Activated T-cell treated with anti-CD3 and anti-CD28 coated beads, Interleukin-2, amount 50 U/mL, for 72 hours (primary cell): ENCODE measurements at regions not wholly inside any gene's neighbourhood (a gene's known extent, or its start where the extent isn't known, plus 50 kb on each side); places are given as distances from the start of the nearest gene placed in this dataset.

Experiments used
- ATAC-seq, 2 donors: fragments of 150-1000 bp; cut with Tn5 transposase; replicated peaks in 1 of 2; 2 replicates each; pipeline ENCODE4 v1.10.0; 2021; ENCODE audit warnings: moderate library complexity in 2 of 2, mild to moderate bottlenecking in 1 of 2
- DNase-seq, 2 donors: peaks; one replicate each; pipeline ENCODE4 v3.0.0; 2021 to 2022; ENCODE audit warnings: mixed read lengths in 1 of 2
- H3K27ac Mint-ChIP-seq: one replicate; pipeline ENCODE4 v1.8.0; 2022; ENCODE audit warnings: mild to moderate bottlenecking, moderate library complexity, mixed read lengths
- H3K27me3 Mint-ChIP-seq: one replicate; pipeline ENCODE4 v1.8.0; 2022; ENCODE audit warnings: low read depth, mixed read lengths
- H3K36me3 Mint-ChIP-seq, 2 donors: one replicate each; pipeline ENCODE4 v1.8.0; 2022; ENCODE audit warnings: mixed read lengths in 2 of 2, mild to moderate bottlenecking in 1 of 2; ENCODE audit not compliant: insufficient read depth in 2 of 2
- H3K4me1 Mint-ChIP-seq: one replicate; pipeline ENCODE4 v1.8.0; 2022; ENCODE audit warnings: low read depth, mixed read lengths
- H3K4me3 Mint-ChIP-seq, 2 donors: one replicate each; pipeline ENCODE4 v1.8.0; 2022; ENCODE audit warnings: mild to moderate bottlenecking in 2 of 2, mixed read lengths in 2 of 2, moderate library complexity in 2 of 2
- H3K9me3 Mint-ChIP-seq, 2 donors: one replicate each; pipeline ENCODE4 v1.8.0; 2022; ENCODE audit warnings: mixed read lengths in 2 of 2

GRCh38 chr17:71964559-71964958 lies 156.3 kb upstream of the SOX9 start:
- ATAC-seq: no peak
- H3K27me3 Mint-ChIP-seq: no peaks in the 10 kb centered on the region
- peaks cover 0 to 1% of the 10 kb centered on the region in 2 donors for H3K9me3 Mint-ChIP-seq
- no peaks in the 10 kb centered on the region for H3K4me1 Mint-ChIP-seq
- no peak overlapping the region for H3K27ac Mint-ChIP-seq
- no peaks in the 10 kb centered on the region for H3K36me3 Mint-ChIP-seq
- H3K4me3 Mint-ChIP-seq: no peak overlapping the region
- no peak for DNase-seq

GRCh38 chr17:71966055-71966454 lies 154.8 kb upstream of the SOX9 start:
- no peaks in the 10 kb centered on the region for H3K4me1 Mint-ChIP-seq
- DNase-seq (no peak), ATAC-seq (no peak)
- no peaks in the 10 kb centered on the region for H3K36me3 Mint-ChIP-seq
- no peak overlapping the region for H3K27ac Mint-ChIP-seq
- H3K4me3 Mint-ChIP-seq: no peak overlapping the region
- no peaks in the 10 kb centered on the region for H3K9me3 Mint-ChIP-seq
- no peaks in the 10 kb centered on the region for H3K27me3 Mint-ChIP-seq

DNA sequence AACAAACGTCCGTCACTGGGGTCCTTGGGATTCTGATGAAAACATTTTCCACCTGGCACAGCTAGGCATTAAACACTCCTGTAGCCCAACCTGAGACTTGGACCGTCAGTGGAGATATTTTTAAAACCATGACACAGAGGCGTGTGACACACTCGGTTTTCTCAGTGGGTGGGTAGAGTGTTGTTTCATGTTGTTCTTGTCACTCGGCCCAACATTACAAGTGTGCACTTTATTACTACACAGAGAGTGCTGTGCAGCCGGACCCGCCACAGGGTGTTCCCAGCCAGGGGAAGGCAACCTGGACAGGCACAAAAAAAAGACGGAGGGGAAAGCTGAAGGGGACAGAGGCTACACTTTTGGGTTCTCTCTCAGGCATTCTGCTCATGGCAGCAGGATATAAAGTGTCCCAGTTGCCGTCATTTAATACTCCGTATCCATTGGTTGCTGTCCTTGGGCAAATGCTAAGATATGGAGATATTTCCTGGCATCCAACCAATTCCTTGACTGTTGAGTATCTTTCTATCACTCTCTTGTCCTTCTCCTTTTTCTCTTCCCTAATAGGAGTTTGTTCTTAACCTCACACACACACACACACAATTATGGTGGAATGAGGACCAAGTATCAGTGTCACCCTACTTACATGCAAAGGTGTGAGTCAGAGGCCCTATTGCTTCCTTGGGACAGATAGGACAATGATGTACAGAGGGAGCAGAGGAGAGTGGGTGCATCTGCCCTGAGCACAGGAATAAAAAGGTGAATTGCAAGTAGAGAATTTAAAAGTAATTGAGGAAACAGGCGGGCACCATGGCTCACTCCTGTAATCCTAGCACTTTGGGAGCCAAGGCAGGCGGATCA lies 154.1 kb upstream of the SOX9 start:
- Mint-ChIP-seq H3K36me3 (no peaks in the 10 kb centered on the region), H3K27me3 (no peaks in the 10 kb centered on the region), H3K9me3 (peaks cover 1% of the 10 kb centered on the region in 2 donors), H3K27ac (no peak overlapping the region), H3K4me3 (no peak overlapping the region), H3K4me1 (no peaks in the 10 kb centered on the region)
- DNase-seq (no peak), ATAC-seq (no peak)

DNA sequence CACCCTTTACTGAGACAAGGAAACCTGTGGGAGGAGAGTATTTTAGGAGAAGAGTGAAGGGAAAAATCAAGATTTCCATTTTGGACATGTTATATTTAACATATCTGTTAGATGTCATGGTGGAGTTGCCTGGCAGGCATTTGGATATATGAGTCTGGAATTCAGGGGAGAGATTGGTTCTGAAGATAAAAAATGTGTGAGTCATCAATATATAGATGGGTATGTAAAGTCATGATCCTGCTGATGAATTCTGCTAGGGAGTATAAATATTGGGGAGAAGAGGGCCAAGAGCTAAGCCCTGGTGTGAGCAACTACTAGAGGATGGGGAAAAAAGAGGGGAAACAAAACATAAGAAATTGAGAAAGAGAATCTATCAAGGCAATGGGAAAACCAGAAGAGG lies 151.3 kb upstream of the SOX9 start:
- Mint-ChIP-seq H3K27ac (no peak overlapping the region), H3K36me3 (no peaks in the 10 kb centered on the region), H3K4me3 (no peak overlapping the region), H3K4me1 (no peaks in the 10 kb centered on the region), H3K27me3 (no peaks in the 10 kb centered on the region), H3K9me3 (peaks cover 2 to 3% of the 10 kb centered on the region in 2 donors)
- ATAC-seq (no peak), DNase-seq (no peak)

- Mint-ChIP-seq H3K27ac (no peak overlapping the region), H3K4me1 (no peaks in the 10 kb centered on the region), H3K4me3 (no peak overlapping the region), H3K9me3 (peaks cover 2 to 3% of the 10 kb centered on the region in 2 donors), H3K27me3 (no peaks in the 10 kb centered on the region), H3K36me3 (no peaks in the 10 kb centered on the region)
- DNase-seq (no peak), ATAC-seq (peak in 1 of 2 donors; percentile 70)
Measured at GRCh38 chr17:71970312-71970711, 150.5 kb upstream of the SOX9 start.

DNA sequence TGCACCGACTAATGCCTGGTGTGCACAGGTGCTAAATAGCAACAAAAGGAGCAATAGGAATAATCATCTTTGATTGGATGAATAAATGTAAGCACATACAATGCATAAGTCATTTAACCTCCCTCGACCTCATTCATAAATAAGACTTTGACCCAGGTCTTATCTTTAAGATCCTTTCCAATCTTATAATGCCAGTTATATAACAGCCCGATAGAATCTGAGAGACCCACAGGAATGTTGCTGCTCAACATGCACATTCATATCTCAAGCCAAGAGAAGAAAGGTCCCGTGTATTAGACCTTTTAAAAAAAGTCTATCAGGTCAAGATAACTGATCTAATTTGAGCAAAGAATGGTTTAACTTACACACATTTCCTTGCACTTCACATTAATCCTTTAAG lies 146.8 kb upstream of the SOX9 start:
- Mint-ChIP-seq H3K4me1 (no peaks in the 10 kb centered on the region), H3K27me3 (no peaks in the 10 kb centered on the region), H3K27ac (no peak overlapping the region), H3K9me3 (peaks cover 2 to 3% of the 10 kb centered on the region in 2 donors), H3K4me3 (no peak overlapping the region), H3K36me3 (no peaks in the 10 kb centered on the region)
- ATAC-seq (no peak), DNase-seq (no peak)

GRCh38 chr17:71975331-71975801 lies 145.5 kb upstream of the SOX9 start:
- DNase-seq (no peak), ATAC-seq (no peak)
- H3K4me3 Mint-ChIP-seq: no peak overlapping the region
- H3K36me3 Mint-ChIP-seq: no peaks in the 10 kb centered on the region
- H3K4me1 Mint-ChIP-seq: no peaks in the 10 kb centered on the region
- H3K27ac Mint-ChIP-seq: no peak overlapping the region
- no peaks in the 10 kb centered on the region for H3K27me3 Mint-ChIP-seq
- peaks cover 2 to 3% of the 10 kb centered on the region in 2 donors for H3K9me3 Mint-ChIP-seq

GRCh38 chr17:71976011-71976649 lies 144.7 kb upstream of the SOX9 start:
- Mint-ChIP-seq H3K27me3 (no peaks in the 10 kb centered on the region), H3K27ac (no peak overlapping the region), H3K9me3 (peaks cover 2 to 3% of the 10 kb centered on the region in 2 donors), H3K36me3 (peaks cover 0 to under 1% of the 10 kb centered on the region in 2 donors), H3K4me3 (no peak overlapping the region), H3K4me1 (no peaks in the 10 kb centered on the region)
- DNase-seq (no peak), ATAC-seq (no peak)

DNA sequence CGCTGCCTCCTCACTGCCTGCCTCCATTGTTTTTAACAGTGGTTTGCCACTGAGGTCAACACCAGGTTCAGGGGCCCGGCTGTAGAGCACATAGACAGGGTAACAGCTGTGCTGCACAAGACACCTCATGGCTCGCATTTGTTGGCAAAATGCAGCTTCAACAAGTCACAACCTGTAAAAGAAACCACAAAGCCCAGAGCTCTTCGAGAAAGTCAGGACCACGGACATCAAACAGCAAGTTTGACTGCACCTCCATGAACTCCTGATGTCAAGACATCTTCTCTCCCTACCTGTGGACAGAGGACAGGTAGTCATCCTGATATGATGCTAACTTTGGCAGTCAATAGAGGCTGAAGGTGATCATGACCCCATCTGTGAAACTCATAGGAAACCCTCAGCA lies 142.4 kb upstream of the SOX9 start:
- Mint-ChIP-seq H3K9me3 (peaks cover 0 to 4% of the 10 kb centered on the region in 2 donors), H3K4me1 (no peaks in the 10 kb centered on the region), H3K27ac (no peak overlapping the region), H3K36me3 (peaks cover 2 to 3% of the 10 kb centered on the region in 2 donors), H3K27me3 (no peaks in the 10 kb centered on the region), H3K4me3 (no peak overlapping the region)
- DNase-seq (no peak), ATAC-seq (no peak)

DNA sequence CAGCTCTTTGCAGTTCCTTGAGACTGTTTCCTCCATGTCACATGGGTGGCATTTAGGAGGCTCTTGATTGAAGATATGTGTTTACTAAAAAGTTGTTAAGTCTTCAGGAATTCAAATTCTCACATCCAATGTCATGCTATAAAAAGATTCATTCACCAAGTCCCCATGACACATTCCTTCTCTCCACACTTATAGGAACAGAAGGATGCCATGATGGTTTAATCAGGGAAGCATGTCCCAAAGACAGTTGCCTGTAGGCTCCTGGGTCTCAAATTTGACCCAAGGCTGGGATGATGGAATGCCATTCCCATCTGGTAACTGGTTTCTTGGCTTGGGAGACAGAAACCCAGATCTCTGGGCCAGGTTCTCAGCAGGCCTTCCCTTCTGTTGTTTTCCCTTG lies 140.6 kb upstream of the SOX9 start:
- ATAC-seq (no peak), DNase-seq (no peak)
- peaks cover 2 to 4% of the 10 kb centered on the region in 2 donors for H3K9me3 Mint-ChIP-seq
- no peaks in the 10 kb centered on the region for H3K4me1 Mint-ChIP-seq
- H3K27me3 Mint-ChIP-seq: no peaks in the 10 kb centered on the region
- H3K27ac Mint-ChIP-seq: no peak overlapping the region
- H3K4me3 Mint-ChIP-seq: no peak overlapping the region
- H3K36me3 Mint-ChIP-seq: peaks cover 2 to 3% of the 10 kb centered on the region in 2 donors

- Mint-ChIP-seq H3K27me3 (no peaks in the 10 kb centered on the region), H3K9me3 (peaks cover 3 to 6% of the 10 kb centered on the region in 2 donors), H3K4me3 (peak overlapping the region in 1 of 2 donors; percentile 26), H3K36me3 (peaks cover 2 to 3% of the 10 kb centered on the region in 2 donors), H3K4me1 (no peaks in the 10 kb centered on the region), H3K27ac (no peak overlapping the region)
- peak in 1 of 2 donors; percentile 12 for DNase-seq
- ATAC-seq: peak in 1 of 2 donors; percentile 75
Measured at GRCh38 chr17:71983828-71984227, 137.0 kb upstream of the SOX9 start.

GRCh38 chr17:71985111-71986039 lies 135.4 kb upstream of the SOX9 start:
- Mint-ChIP-seq H3K4me1 (no peaks in the 10 kb centered on the region), H3K9me3 (peaks cover 3 to 6% of the 10 kb centered on the region in 2 donors), H3K27ac (no peak overlapping the region), H3K36me3 (peaks cover 2 to 3% of the 10 kb centered on the region in 2 donors), H3K27me3 (no peaks in the 10 kb centered on the region), H3K4me3 (no peak overlapping the region)
- no peak for DNase-seq
- no peak for ATAC-seq

DNA sequence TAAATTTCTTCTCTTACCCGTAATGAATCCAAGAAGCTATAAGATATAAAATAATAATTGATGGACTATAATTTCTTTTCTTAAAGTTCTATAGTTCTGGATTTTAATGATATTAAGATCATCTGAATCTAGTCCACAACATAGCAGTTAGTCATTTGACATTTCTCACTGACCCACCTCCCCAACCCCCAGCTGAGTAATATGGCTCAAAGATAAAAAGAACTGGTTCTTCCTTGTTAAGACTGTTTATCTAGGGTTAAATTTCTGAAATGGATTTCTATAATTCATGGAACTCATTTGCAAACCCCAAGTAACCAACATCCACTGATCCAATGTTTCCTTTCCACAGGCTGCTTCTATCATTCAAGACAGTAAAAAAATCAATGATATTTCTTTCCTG lies 133.9 kb upstream of the SOX9 start:
- peaks cover under 1 to 2% of the 10 kb centered on the region in 2 donors for H3K36me3 Mint-ChIP-seq
- H3K27ac Mint-ChIP-seq: no peak overlapping the region
- no peak overlapping the region for H3K4me3 Mint-ChIP-seq
- DNase-seq (no peak), ATAC-seq (peak in 1 of 2 donors; percentile 19)
- no peaks in the 10 kb centered on the region for H3K4me1 Mint-ChIP-seq
- peaks cover 3 to 5% of the 10 kb centered on the region in 2 donors for H3K9me3 Mint-ChIP-seq
- H3K27me3 Mint-ChIP-seq: no peaks in the 10 kb centered on the region
